Ishikawa (cell line): ENCODE measurements at regions not wholly inside any gene's neighbourhood (a gene's known extent, or its start where the extent isn't known, plus 50 kb on each side); places are given as distances from the start of the nearest gene placed in this dataset.

Experiments
- CREB1 ChIP-seq: IDR thresholded peaks from 2 replicates; pipeline ENCODE4 v1.6.1; 2012; ENCODE audit warnings: low read depth
- EP300 ChIP-seq: IDR thresholded peaks from 2 replicates; pipeline ENCODE4 v1.6.1; 2012; ENCODE audit warnings: borderline replicate concordance
- RAD21 ChIP-seq: IDR thresholded peaks from 2 replicates; pipeline ENCODE4 v1.6.1; 2012; ENCODE audit warnings: low read depth
- USF1 ChIP-seq: IDR thresholded peaks from 2 replicates; pipeline ENCODE4 v1.6.1; 2012

GRCh38 chr5:124039410-124039809 is 527.4 kb downstream of the CSNK1G3 start:
- TF ChIP-seq EP300 (no peak), RAD21 (no peak), USF1 (no peak), CREB1 (no peak)
